ENCODE measurements at regions not wholly inside any gene's neighbourhood (a gene's known extent, or its start where the extent isn't known, plus 50 kb on each side); places are given as distances from the start of the nearest gene placed in this dataset.

GRCh38 chr5:92907938-92908606 is 672.9 kb downstream of the NR2F1-AS1 start:
- Mint-ChIP-seq H3K27me3 (ENCODE audit: unreplicated experiment) (peaks cover 2% of the 10 kb centered on the region), H3K27ac (ENCODE audit: unreplicated experiment) (no peak overlapping the region), H3K36me3 (ENCODE audit: unreplicated experiment) (no peaks in the 10 kb centered on the region), H3K4me1 (ENCODE audit: low read depth, unreplicated experiment) (peaks cover 18% of the 10 kb centered on the region), H3K4me3 (ENCODE audit: unreplicated experiment) (no peak overlapping the region), H3K9me3 (ENCODE audit: unreplicated experiment) (no peaks in the 10 kb centered on the region)
- TF ChIP-seq CTCF (IDR thresholded peaks at IDR 0.05; ENCODE audit: partially characterized antibody, unreplicated experiment) = no peak
- DNase-seq = no peak

- Mint-ChIP-seq H3K27ac (ENCODE audit: unreplicated experiment) (no peak overlapping the region), H3K9me3 (ENCODE audit: unreplicated experiment) (no peaks in the 10 kb centered on the region), H3K4me1 (ENCODE audit: low read depth, unreplicated experiment) (peaks cover 14% of the 10 kb centered on the region), H3K36me3 (ENCODE audit: unreplicated experiment) (no peaks in the 10 kb centered on the region), H3K4me3 (ENCODE audit: unreplicated experiment) (no peak overlapping the region), H3K27me3 (ENCODE audit: unreplicated experiment) (peaks cover 2% of the 10 kb centered on the region)
- DNase-seq = no peak
- no peak for TF ChIP-seq CTCF (IDR thresholded peaks at IDR 0.05; ENCODE audit: partially characterized antibody, unreplicated experiment)
Measured at GRCh38 chr5:92906798-92907376, 674.1 kb downstream of the NR2F1-AS1 start.

GRCh38 chr5:92904021-92904420 is 677.0 kb downstream of the NR2F1-AS1 start:
- DNase-seq = no peak
- no peak overlapping the region for H3K27ac Mint-ChIP-seq (ENCODE audit: unreplicated experiment)
- no peak for TF ChIP-seq CTCF (IDR thresholded peaks at IDR 0.05; ENCODE audit: partially characterized antibody, unreplicated experiment)
- no peaks in the 10 kb centered on the region for H3K9me3 Mint-ChIP-seq (ENCODE audit: unreplicated experiment)
- H3K4me3 Mint-ChIP-seq (ENCODE audit: unreplicated experiment) = no peak overlapping the region
- peaks cover 7% of the 10 kb centered on the region for H3K4me1 Mint-ChIP-seq (ENCODE audit: low read depth, unreplicated experiment)
- no peaks in the 10 kb centered on the region for H3K36me3 Mint-ChIP-seq (ENCODE audit: unreplicated experiment)
- H3K27me3 Mint-ChIP-seq (ENCODE audit: unreplicated experiment) = no peaks in the 10 kb centered on the region

- no peaks in the 10 kb centered on the region for H3K4me1 Mint-ChIP-seq (ENCODE audit: low read depth, unreplicated experiment)
- no peaks in the 10 kb centered on the region for H3K9me3 Mint-ChIP-seq (ENCODE audit: unreplicated experiment)
- H3K27ac Mint-ChIP-seq (ENCODE audit: unreplicated experiment) = no peak overlapping the region
- TF ChIP-seq CTCF (IDR thresholded peaks at IDR 0.05; ENCODE audit: partially characterized antibody, unreplicated experiment) = no peak
- H3K27me3 Mint-ChIP-seq (ENCODE audit: unreplicated experiment) = no peaks in the 10 kb centered on the region
- H3K4me3 Mint-ChIP-seq (ENCODE audit: unreplicated experiment) = no peak overlapping the region
- DNase-seq = no peak
- no peaks in the 10 kb centered on the region for H3K36me3 Mint-ChIP-seq (ENCODE audit: unreplicated experiment)
Measured at GRCh38 chr5:92899611-92900010, 681.4 kb downstream of the NR2F1-AS1 start.

- DNase-seq = no peak
- H3K36me3 Mint-ChIP-seq (ENCODE audit: unreplicated experiment) = no peaks in the 10 kb centered on the region
- no peak overlapping the region for H3K27ac Mint-ChIP-seq (ENCODE audit: unreplicated experiment)
- H3K4me1 Mint-ChIP-seq (ENCODE audit: low read depth, unreplicated experiment) = no peaks in the 10 kb centered on the region
- no peaks in the 10 kb centered on the region for H3K27me3 Mint-ChIP-seq (ENCODE audit: unreplicated experiment)
- TF ChIP-seq CTCF (IDR thresholded peaks at IDR 0.05; ENCODE audit: partially characterized antibody, unreplicated experiment) = no peak
- no peak overlapping the region for H3K4me3 Mint-ChIP-seq (ENCODE audit: unreplicated experiment)
- H3K9me3 Mint-ChIP-seq (ENCODE audit: unreplicated experiment) = no peaks in the 10 kb centered on the region
Measured at GRCh38 chr5:92896722-92897121, 684.3 kb downstream of the NR2F1-AS1 start.

Data from glutamatergic neuron (in vitro differentiated cells).